HG03108 (cell line): ENCODE measurements at regions not wholly inside any gene's neighbourhood (a gene's known extent, or its start where the extent isn't known, plus 50 kb on each side); places are given as distances from the start of the nearest gene placed in this dataset.
"Not testable (repeated sequence)": the region's sequence is repeated elsewhere in the genome, so short reads cannot be mapped to it uniquely, and the experiment has no call there.

ENCODE experiments used
- ATAC-seq: cut with Tn5 transposase; IDR thresholded peaks from one replicate; pipeline ENCODE4 v1.9.1; 2021; ENCODE audit warnings: moderate library complexity; ENCODE audit not compliant: unreplicated experiment

GRCh38 chr12:89848732-89849131 is 140.1 kb upstream of the ATP2B1 start:
- no peak for ATAC-seq

- no peak for ATAC-seq
These were observed 137.9 kb upstream of the ATP2B1 start for GRCh38 chr12:89846473-89847055.

GRCh38 chr12:89845767-89846166 is 137.1 kb upstream of the ATP2B1 start:
- no peak for ATAC-seq

GRCh38 chr12:89845366-89845765 is 136.7 kb upstream of the ATP2B1 start:
- no peak for ATAC-seq

GRCh38 chr12:89844539-89844938 is 135.9 kb upstream of the ATP2B1 start:
- ATAC-seq: no peak

GRCh38 chr12:89840162-89840922 is 131.7 kb upstream of the ATP2B1 start:
- ATAC-seq: no peak

- ATAC-seq: no peak
These were observed 130.8 kb upstream of the ATP2B1 start for GRCh38 chr12:89839444-89839843.

GRCh38 chr12:89838833-89839232 is 130.2 kb upstream of the ATP2B1 start:
- ATAC-seq: no peak

GRCh38 chr12:89836026-89836425 is 127.4 kb upstream of the ATP2B1 start:
- ATAC-seq: no peak

GRCh38 chr12:89834676-89835075 is 126.0 kb upstream of the ATP2B1 start:
- ATAC-seq: no peak

- no peak for ATAC-seq
These were observed 125.0 kb upstream of the ATP2B1 start for GRCh38 chr12:89833337-89834252.

- no peak for ATAC-seq
These were observed 123.7 kb upstream of the ATP2B1 start for GRCh38 chr12:89832336-89832735.

GRCh38 chr12:89831310-89832095 is 122.9 kb upstream of the ATP2B1 start:
- no peak for ATAC-seq

GRCh38 chr12:89829434-89829975 is 120.9 kb upstream of the ATP2B1 start:
- no peak for ATAC-seq

GRCh38 chr12:89828575-89828974 is 119.9 kb upstream of the ATP2B1 start:
- no peak for ATAC-seq

GRCh38 chr12:89827592-89827991 is 119.0 kb upstream of the ATP2B1 start:
- ATAC-seq: no peak

- no peak for ATAC-seq
These were observed 117.8 kb upstream of the ATP2B1 start for GRCh38 chr12:89826468-89826867.

- ATAC-seq: no peak
These were observed 117.2 kb upstream of the ATP2B1 start for GRCh38 chr12:89825591-89826449.

GRCh38 chr12:89824822-89825221 is 116.2 kb upstream of the ATP2B1 start:
- no peak for ATAC-seq

GRCh38 chr12:89822992-89823391 is 114.4 kb upstream of the ATP2B1 start:
- not testable (repeated sequence) for ATAC-seq
